GM12878 (cell line): ENCODE measurements at regions not wholly inside any gene's neighbourhood (a gene's known extent, or its start where the extent isn't known, plus 50 kb on each side); places are given as distances from the start of the nearest gene placed in this dataset.

Source experiments
- BCLAF1 ChIP-seq: fragments of 450-650 bp; IDR thresholded peaks from 2 replicates; pipeline ENCODE4 v1.6.1; 2017; ENCODE audit warnings: antibody characterized with exemption, mild to moderate bottlenecking, moderate library complexity
- CHD2 ChIP-seq: IDR thresholded peaks from 2 replicates; pipeline ENCODE4 v1.6.1; 2011; ENCODE audit warnings: low read depth, low read length, improper control_type of control experiment, borderline replicate concordance
- POLR2A ChIP-seq: IDR thresholded peaks from 2 replicates; pipeline ENCODE4 v1.6.1; 2011; ENCODE audit warnings: low read depth, mild to moderate bottlenecking, low read length
- ZZZ3 ChIP-seq: IDR thresholded peaks from 2 replicates; pipeline ENCODE4 v1.6.1; 2011; ENCODE audit warnings: low read depth; ENCODE audit not compliant: control insufficient read depth, insufficient read length
- TF ChIP-seq, protein P1 (sequence below): IDR thresholded peaks from 2 replicates; pipeline ENCODE4 v1.6.1; 2012; ENCODE audit warnings: improper control_type of control experiment, low read depth, low read length; ENCODE audit not compliant: insufficient replicate concordance

GRCh38 chr11:70641369-70641768 is 243.0 kb downstream of the CTTN start (continued):
- TF ChIP-seq, protein P1, sequence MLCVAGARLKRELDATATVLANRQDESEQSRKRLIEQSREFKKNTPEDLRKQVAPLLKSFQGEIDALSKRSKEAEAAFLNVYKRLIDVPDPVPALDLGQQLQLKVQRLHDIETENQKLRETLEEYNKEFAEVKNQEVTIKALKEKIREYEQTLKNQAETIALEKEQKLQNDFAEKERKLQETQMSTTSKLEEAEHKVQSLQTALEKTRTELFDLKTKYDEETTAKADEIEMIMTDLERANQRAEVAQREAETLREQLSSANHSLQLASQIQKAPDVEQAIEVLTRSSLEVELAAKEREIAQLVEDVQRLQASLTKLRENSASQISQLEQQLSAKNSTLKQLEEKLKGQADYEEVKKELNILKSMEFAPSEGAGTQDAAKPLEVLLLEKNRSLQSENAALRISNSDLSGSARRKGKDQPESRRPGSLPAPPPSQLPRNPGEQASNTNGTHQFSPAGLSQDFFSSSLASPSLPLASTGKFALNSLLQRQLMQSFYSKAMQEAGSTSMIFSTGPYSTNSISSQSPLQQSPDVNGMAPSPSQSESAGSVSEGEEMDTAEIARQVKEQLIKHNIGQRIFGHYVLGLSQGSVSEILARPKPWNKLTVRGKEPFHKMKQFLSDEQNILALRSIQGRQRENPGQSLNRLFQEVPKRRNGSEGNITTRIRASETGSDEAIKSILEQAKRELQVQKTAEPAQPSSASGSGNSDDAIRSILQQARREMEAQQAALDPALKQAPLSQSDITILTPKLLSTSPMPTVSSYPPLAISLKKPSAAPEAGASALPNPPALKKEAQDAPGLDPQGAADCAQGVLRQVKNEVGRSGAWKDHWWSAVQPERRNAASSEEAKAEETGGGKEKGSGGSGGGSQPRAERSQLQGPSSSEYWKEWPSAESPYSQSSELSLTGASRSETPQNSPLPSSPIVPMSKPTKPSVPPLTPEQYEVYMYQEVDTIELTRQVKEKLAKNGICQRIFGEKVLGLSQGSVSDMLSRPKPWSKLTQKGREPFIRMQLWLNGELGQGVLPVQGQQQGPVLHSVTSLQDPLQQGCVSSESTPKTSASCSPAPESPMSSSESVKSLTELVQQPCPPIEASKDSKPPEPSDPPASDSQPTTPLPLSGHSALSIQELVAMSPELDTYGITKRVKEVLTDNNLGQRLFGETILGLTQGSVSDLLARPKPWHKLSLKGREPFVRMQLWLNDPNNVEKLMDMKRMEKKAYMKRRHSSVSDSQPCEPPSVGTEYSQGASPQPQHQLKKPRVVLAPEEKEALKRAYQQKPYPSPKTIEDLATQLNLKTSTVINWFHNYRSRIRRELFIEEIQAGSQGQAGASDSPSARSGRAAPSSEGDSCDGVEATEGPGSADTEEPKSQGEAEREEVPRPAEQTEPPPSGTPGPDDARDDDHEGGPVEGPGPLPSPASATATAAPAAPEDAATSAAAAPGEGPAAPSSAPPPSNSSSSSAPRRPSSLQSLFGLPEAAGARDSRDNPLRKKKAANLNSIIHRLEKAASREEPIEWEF = no peak
- TF ChIP-seq CHD2 = no peak
- no peak for TF ChIP-seq ZZZ3
- TF ChIP-seq BCLAF1 = no peak
- no peak for TF ChIP-seq POLR2A
